ENCODE measurements at regions not wholly inside any gene's neighbourhood (a gene's known extent, or its start where the extent isn't known, plus 50 kb on each side); places are given as distances from the start of the nearest gene placed in this dataset.

DNA sequence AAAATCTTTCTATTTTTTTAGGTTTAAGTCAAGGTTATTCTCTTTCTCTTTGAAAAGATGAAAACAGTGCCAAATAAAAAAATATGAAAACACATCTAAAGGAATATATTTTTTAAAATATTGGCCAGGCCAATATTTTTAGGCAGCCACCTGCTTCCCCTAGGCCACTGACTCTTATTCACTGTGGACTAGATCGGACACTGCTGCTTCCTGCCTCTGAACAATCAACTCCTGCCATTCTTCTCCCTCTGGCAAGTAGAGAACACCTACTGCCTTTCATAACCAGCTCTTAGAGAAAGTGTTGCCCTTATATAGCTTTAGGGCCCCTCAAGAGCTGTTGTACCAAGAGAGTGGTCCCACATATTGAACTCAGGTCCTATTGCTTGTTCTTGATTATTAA, 529.2 kb downstream of the RAPGEF2 start:
- TF ChIP-seq, protein P1, sequence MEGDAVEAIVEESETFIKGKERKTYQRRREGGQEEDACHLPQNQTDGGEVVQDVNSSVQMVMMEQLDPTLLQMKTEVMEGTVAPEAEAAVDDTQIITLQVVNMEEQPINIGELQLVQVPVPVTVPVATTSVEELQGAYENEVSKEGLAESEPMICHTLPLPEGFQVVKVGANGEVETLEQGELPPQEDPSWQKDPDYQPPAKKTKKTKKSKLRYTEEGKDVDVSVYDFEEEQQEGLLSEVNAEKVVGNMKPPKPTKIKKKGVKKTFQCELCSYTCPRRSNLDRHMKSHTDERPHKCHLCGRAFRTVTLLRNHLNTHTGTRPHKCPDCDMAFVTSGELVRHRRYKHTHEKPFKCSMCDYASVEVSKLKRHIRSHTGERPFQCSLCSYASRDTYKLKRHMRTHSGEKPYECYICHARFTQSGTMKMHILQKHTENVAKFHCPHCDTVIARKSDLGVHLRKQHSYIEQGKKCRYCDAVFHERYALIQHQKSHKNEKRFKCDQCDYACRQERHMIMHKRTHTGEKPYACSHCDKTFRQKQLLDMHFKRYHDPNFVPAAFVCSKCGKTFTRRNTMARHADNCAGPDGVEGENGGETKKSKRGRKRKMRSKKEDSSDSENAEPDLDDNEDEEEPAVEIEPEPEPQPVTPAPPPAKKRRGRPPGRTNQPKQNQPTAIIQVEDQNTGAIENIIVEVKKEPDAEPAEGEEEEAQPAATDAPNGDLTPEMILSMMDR (IDR thresholded peaks at IDR 0.05), result no peak
- no peak for TF ChIP-seq TCF7L2 (IDR thresholded peaks at IDR 0.05; ENCODE audit: low read depth, low read length)
- TF ChIP-seq, protein P2, sequence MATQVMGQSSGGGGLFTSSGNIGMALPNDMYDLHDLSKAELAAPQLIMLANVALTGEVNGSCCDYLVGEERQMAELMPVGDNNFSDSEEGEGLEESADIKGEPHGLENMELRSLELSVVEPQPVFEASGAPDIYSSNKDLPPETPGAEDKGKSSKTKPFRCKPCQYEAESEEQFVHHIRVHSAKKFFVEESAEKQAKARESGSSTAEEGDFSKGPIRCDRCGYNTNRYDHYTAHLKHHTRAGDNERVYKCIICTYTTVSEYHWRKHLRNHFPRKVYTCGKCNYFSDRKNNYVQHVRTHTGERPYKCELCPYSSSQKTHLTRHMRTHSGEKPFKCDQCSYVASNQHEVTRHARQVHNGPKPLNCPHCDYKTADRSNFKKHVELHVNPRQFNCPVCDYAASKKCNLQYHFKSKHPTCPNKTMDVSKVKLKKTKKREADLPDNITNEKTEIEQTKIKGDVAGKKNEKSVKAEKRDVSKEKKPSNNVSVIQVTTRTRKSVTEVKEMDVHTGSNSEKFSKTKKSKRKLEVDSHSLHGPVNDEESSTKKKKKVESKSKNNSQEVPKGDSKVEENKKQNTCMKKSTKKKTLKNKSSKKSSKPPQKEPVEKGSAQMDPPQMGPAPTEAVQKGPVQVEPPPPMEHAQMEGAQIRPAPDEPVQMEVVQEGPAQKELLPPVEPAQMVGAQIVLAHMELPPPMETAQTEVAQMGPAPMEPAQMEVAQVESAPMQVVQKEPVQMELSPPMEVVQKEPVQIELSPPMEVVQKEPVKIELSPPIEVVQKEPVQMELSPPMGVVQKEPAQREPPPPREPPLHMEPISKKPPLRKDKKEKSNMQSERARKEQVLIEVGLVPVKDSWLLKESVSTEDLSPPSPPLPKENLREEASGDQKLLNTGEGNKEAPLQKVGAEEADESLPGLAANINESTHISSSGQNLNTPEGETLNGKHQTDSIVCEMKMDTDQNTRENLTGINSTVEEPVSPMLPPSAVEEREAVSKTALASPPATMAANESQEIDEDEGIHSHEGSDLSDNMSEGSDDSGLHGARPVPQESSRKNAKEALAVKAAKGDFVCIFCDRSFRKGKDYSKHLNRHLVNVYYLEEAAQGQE (IDR thresholded peaks at IDR 0.05; ENCODE audit: insufficient read depth in 1 of 2, low read depth in 2 of 2, low read length in 1 of 2), result no peak

Data from Panc1 (cell line).